B cell (primary cell): ENCODE measurements at regions not wholly inside any gene's neighbourhood (a gene's known extent, or its start where the extent isn't known, plus 50 kb on each side); places are given as distances from the start of the nearest gene placed in this dataset.

ENCODE experiments used
- ATAC-seq: fragments of 200-7000 bp; cut with Tn5 transposase; one replicate; pipeline ENCODE4 v1.10.0; 2021; ENCODE audit warnings: low read depth, mild to moderate bottlenecking, moderate number of reproducible peaks, moderate library complexity
- CTCF ChIA-PET: fragments of 350-600 bp; sonication (Branson Sonifier 250); formaldehyde crosslinking; loops from one replicate; lab custom pipeline; 2021; ENCODE audit warnings: antibody characterized with exemption, inconsistent platforms; lab: Charles Lee
- POLR2A ChIA-PET: fragments of 350-600 bp; sonication (Branson Sonifier 250); formaldehyde crosslinking; loops from one replicate; lab custom pipeline; 2021; ENCODE audit warnings: antibody characterized with exemption; lab: Charles Lee
- DNase-seq: peaks from one replicate; pipeline ENCODE4 v3.0.0; 2013
- H2AFZ ChIP-seq: 2 replicates; pipeline ENCODE4 v1.6.1; 2012; ENCODE audit warnings: mild to moderate bottlenecking, low read depth, low read length; ENCODE audit not compliant: insufficient read depth, poor library complexity, severe bottlenecking
- H3K27ac ChIP-seq, 2 donors: 1 replicate in 1 of 2; 2 replicates in 1 of 2; pipeline ENCODE4 v1.5.1; 2012 to 2013; ENCODE audit warnings: low read length in 2 of 2, mild to moderate bottlenecking in 2 of 2, moderate library complexity in 1 of 2
- H3K27me3 ChIP-seq, 4 experiments: fragments of 200-600 bp in 1 of 4; sonication (generic) in 1 of 4; replicated peaks in 1 of 4; 1 replicate in 2 of 4; 2 replicates in 2 of 4; pipeline versions ENCODE4 v1.6.1 to v1.7.0; 2013 to 2016; ENCODE audit warnings: low read length in 3 of 4, mild to moderate bottlenecking in 2 of 4, mixed read lengths in 1 of 4, moderate library complexity in 1 of 4; ENCODE audit not compliant: insufficient read depth in 4 of 4, control insufficient read depth in 3 of 4; ENCODE audit errors: control extremely low read depth in 1 of 4
- H3K36me3 ChIP-seq, 2 experiments: replicated peaks in 1 of 2; 1 replicate in 1 of 2; 2 replicates in 1 of 2; pipeline versions ENCODE4 v1.6.1 to v1.7.1; 2013; ENCODE audit warnings: low read length in 1 of 2; ENCODE audit not compliant: insufficient read depth in 2 of 2, control insufficient read depth in 1 of 2; ENCODE audit errors: control extremely low read depth in 1 of 2, extremely low read depth in 1 of 2
- H3K4me1 ChIP-seq, 2 donors: fragments of 200-600 bp in 1 of 2; sonication (generic) in 1 of 2; 1 replicate in 1 of 2; 2 replicates in 1 of 2; pipeline versions ENCODE4 v1.5.1 to v1.6.1; 2013 to 2017; ENCODE audit warnings: low read length in 2 of 2; ENCODE audit not compliant: control insufficient read depth in 2 of 2, insufficient read depth in 2 of 2
- H3K4me2 ChIP-seq: replicated peaks from 2 replicates; pipeline ENCODE3; 2012; ENCODE audit warnings: mild to moderate bottlenecking, low read depth, low read length; ENCODE audit not compliant: poor library complexity, severe bottlenecking
- H3K4me3 ChIP-seq, 5 experiments: fragments of 200-600 bp in 1 of 5; sonication (generic) in 1 of 5; 1 replicate in 3 of 5; 2 replicates in 2 of 5; pipeline versions ENCODE4 v1.5.1 to v1.7.0; 2011 to 2016; ENCODE audit warnings: low read length in 4 of 5, mild to moderate bottlenecking in 4 of 5, low read depth in 2 of 5, control low read depth in 1 of 5, moderate library complexity in 1 of 5; ENCODE audit not compliant: insufficient read depth in 1 of 5; ENCODE audit errors: control extremely low read depth in 1 of 5, extremely low read depth in 1 of 5
- H3K79me2 ChIP-seq: fragments of 200-600 bp; sonication (generic); one replicate; pipeline ENCODE4 v1.6.0; 2016; ENCODE audit warnings: low read length; ENCODE audit not compliant: control insufficient read depth, insufficient read depth
- H3K9ac ChIP-seq: fragments of 200-600 bp; sonication (generic); 2 replicates; pipeline ENCODE4 v1.6.1; 2017; ENCODE audit warnings: mild to moderate bottlenecking, low read length, moderate library complexity
- H3K9me3 ChIP-seq, 3 donors: one replicate each; pipeline versions ENCODE4 v1.6.1 to v1.7.1; 2013; ENCODE audit warnings: low read length in 2 of 3; ENCODE audit not compliant: control insufficient read depth in 2 of 3, insufficient read depth in 1 of 3; ENCODE audit errors: control extremely low read depth in 1 of 3
- H4K20me1 ChIP-seq: 2 replicates; pipeline ENCODE4 v1.6.0; 2012; ENCODE audit warnings: mild to moderate bottlenecking, low read length; ENCODE audit not compliant: insufficient read depth, control insufficient read depth, poor library complexity, severe bottlenecking
- H3K27ac Mint-ChIP-seq: one replicate; pipeline ENCODE4 v1.8.0; 2021; ENCODE audit warnings: mixed read lengths
- H3K27me3 Mint-ChIP-seq: one replicate; pipeline ENCODE4 v1.8.0; 2021; ENCODE audit warnings: mixed read lengths
- H3K4me1 Mint-ChIP-seq: one replicate; pipeline ENCODE4 v1.8.0; 2021; ENCODE audit warnings: mixed read lengths
- H3K4me3 Mint-ChIP-seq: one replicate; pipeline ENCODE4 v1.8.0; 2021; ENCODE audit warnings: mixed read lengths
- H3K9me3 Mint-ChIP-seq: one replicate; pipeline ENCODE4 v1.8.0; 2022; ENCODE audit warnings: mixed read lengths; ENCODE audit not compliant: insufficient read depth
- CTCF ChIP-seq: fragments of 200-600 bp; IDR thresholded peaks from one replicate; pipeline ENCODE4 v1.8.0; 2022; ENCODE audit warnings: antibody characterized with exemption, mild to moderate bottlenecking
- EZH2 ChIP-seq: IDR thresholded peaks from 2 replicates; pipeline ENCODE4 v1.6.1; 2012; ENCODE audit warnings: borderline replicate concordance, low read depth, mild to moderate bottlenecking, moderate library complexity, low read length; ENCODE audit not compliant: insufficient read depth, poor library complexity, severe bottlenecking
- WGBS: methylation state at CpG from one replicate; pipeline ENCODE4 v1.1.5; 2013; ENCODE audit warnings: missing lambda C conversion rate; ENCODE audit not compliant: insufficient coverage; 5-methylcytosine and 5-hydroxymethylcytosine counted together
- intact Hi-C: fragments of 100-400 bp; cut with micrococcal nuclease; formaldehyde crosslinking; loops from one replicate; pipeline ENCODE4 v1.10.0; 2022

GRCh38 chr2:88808083-88808482 lies 116.6 kb downstream of the RPIA start:
- H3K4me3 ChIP-seq = no peak overlapping the region
- H3K4me1 ChIP-seq = no peaks in the 10 kb centered on the region
- Mint-ChIP-seq H3K4me3 (no peak overlapping the region), H3K9me3 (no peaks in the 10 kb centered on the region), H3K4me1 (no peaks in the 10 kb centered on the region), H3K27ac (no peak overlapping the region), H3K27me3 (no peaks in the 10 kb centered on the region)
- intact Hi-C loops = no loop called here
- no peaks in the 10 kb centered on the region for H3K79me2 ChIP-seq
- TF ChIP-seq CTCF (no peak), EZH2 (no peak)
- H4K20me1 ChIP-seq = no peaks in the 10 kb centered on the region
- H3K27me3 ChIP-seq = no peaks in the 10 kb centered on the region
- no peak overlapping the region for H2AFZ ChIP-seq
- CTCF ChIA-PET = no interaction called here
- no peak overlapping the region for H3K27ac ChIP-seq
- no peak for ATAC-seq
- DNase-seq = no peak
- WGBS = 90% methylated on average over 3 of the region's 3 CpGs
- no peak overlapping the region for H3K4me2 ChIP-seq
- POLR2A ChIA-PET = interaction anchor here (0.6 kb wide), 1 partner anchor 50 kb away, joined by 5 read pairs; no protein-coding TSS in a partner anchor
- H3K9ac ChIP-seq = no peak overlapping the region
- no peaks in the 10 kb centered on the region for H3K36me3 ChIP-seq
- H3K9me3 ChIP-seq = peaks cover 0 to 11% (median 0%) of the 10 kb centered on the region in 3 donors

GRCh38 chr2:88808652-88809051 lies 117.2 kb downstream of the RPIA start:
- Histone ChIP-seq H3K9me3 (peaks cover 0 to 14% (median 0%) of the 10 kb centered on the region in 3 donors), H2AFZ (no peak overlapping the region), H3K4me2 (no peak overlapping the region), H3K9ac (no peak overlapping the region), H3K27me3 (no peaks in the 10 kb centered on the region), H3K4me1 (no peaks in the 10 kb centered on the region), H3K27ac (no peak overlapping the region), H3K79me2 (no peaks in the 10 kb centered on the region), H3K4me3 (no peak overlapping the region), H4K20me1 (no peaks in the 10 kb centered on the region), H3K36me3 (no peaks in the 10 kb centered on the region)
- WGBS = 89% methylated on average over 1 of the region's 1 CpG
- ChIA-PET CTCF (no interaction called here), POLR2A (no interaction called here)
- intact Hi-C loops = no loop called here
- no peak overlapping the region for H3K4me3 Mint-ChIP-seq
- ATAC-seq (no peak), DNase-seq (no peak)
- no peaks in the 10 kb centered on the region for H3K27me3 Mint-ChIP-seq
- no peak overlapping the region for H3K27ac Mint-ChIP-seq
- TF ChIP-seq EZH2 = no peak
- TF ChIP-seq CTCF = no peak
- H3K4me1 Mint-ChIP-seq = no peaks in the 10 kb centered on the region
- no peaks in the 10 kb centered on the region for H3K9me3 Mint-ChIP-seq
